ENCODE measurements at regions not wholly inside any gene's neighbourhood (a gene's known extent, or its start where the extent isn't known, plus 50 kb on each side); places are given as distances from the start of the nearest gene placed in this dataset.
"Not testable (repeated sequence)": the region's sequence is repeated elsewhere in the genome, so short reads cannot be mapped to it uniquely, and the experiment has no call there.

DNA sequence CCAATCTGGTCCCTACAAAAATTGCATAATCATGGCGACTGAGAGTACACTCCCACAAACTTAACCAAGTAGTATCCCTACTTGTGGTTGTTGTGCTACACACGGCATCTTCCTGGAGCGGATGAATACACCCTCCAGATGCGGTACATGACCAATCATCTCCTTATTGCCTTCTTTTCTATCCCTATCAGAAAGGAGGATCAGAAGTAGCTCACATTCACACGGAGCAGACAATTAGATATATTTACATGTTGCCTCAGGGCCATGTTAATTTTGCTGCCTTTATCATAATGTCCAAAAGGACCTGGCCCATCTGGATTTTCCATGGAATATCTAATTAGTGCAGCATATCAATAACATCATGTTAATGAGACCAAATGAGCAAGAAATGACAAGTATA lies 96.4 kb upstream of the RNU6-1 start:
- Histone ChIP-seq H3K4me3 (ENCODE audit: low read depth, low read length, poor library complexity, severe bottlenecking) (no peak overlapping the region), H3K9me3 (ENCODE audit: low read length) (no peaks in the 10 kb centered on the region), H2AFZ (ENCODE audit: low read length) (no peak overlapping the region), H3K79me2 (ENCODE audit: insufficient read depth, low read length) (no peaks in the 10 kb centered on the region), H3K27ac (ENCODE audit: low read depth, low read length, poor library complexity, severe bottlenecking) (no peak overlapping the region), H3K4me2 (ENCODE audit: low read length) (no peak overlapping the region), H4K20me1 (ENCODE audit: insufficient read depth, low read length) (no peaks in the 10 kb centered on the region), H3K27me3 (ENCODE audit: insufficient read depth, low read length) (no peaks in the 10 kb centered on the region), H3K4me1 (ENCODE audit: insufficient read depth, low read length, severe bottlenecking) (peaks cover 14% of the 10 kb centered on the region), H3K36me3 (ENCODE audit: insufficient read depth, low read length) (no peaks in the 10 kb centered on the region), H3F3A (ENCODE audit: insufficient read depth, low read length) (no peaks in the 10 kb centered on the region), H3K9me2 (ENCODE audit: low read depth, low read length) (no peaks in the 10 kb centered on the region), H3K9ac (ENCODE audit: low read length) (no peak overlapping the region)
- no peak for TF ChIP-seq EZH2 (IDR thresholded peaks at IDR 0.05; ENCODE audit: borderline replicate concordance, low read length)
- TF ChIP-seq, protein P1, sequence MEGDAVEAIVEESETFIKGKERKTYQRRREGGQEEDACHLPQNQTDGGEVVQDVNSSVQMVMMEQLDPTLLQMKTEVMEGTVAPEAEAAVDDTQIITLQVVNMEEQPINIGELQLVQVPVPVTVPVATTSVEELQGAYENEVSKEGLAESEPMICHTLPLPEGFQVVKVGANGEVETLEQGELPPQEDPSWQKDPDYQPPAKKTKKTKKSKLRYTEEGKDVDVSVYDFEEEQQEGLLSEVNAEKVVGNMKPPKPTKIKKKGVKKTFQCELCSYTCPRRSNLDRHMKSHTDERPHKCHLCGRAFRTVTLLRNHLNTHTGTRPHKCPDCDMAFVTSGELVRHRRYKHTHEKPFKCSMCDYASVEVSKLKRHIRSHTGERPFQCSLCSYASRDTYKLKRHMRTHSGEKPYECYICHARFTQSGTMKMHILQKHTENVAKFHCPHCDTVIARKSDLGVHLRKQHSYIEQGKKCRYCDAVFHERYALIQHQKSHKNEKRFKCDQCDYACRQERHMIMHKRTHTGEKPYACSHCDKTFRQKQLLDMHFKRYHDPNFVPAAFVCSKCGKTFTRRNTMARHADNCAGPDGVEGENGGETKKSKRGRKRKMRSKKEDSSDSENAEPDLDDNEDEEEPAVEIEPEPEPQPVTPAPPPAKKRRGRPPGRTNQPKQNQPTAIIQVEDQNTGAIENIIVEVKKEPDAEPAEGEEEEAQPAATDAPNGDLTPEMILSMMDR (IDR thresholded peaks at IDR 0.05; ENCODE audit: low read length), result no peak

DNA sequence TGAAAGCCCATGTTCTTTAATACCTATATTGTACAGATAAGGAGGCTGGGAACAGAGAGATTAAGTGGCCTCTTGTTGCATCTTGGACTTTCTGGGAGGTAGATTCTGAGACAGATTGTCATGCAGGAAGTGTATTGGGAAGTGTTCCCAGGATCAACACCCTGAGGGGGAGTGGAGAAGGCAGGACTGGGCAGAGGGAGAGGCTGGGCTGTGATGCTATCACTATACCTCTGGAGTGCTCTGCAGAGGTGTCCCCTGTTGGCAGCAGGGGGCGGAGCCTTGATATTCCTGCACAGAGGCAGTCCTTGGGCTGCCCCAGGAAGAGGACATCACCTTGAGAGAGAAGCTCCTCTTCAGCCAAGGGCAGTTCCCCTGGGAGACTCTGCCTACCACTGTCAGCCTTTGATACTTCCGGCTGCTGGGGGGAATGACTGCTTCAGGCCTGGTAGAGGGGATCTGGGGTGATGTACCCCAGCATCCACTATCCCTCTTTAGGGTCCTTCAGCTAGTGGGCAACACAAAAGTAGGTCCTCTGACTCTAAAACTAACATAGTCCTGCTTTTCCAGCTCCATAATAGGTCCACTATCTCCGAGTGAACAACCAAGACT lies 97.4 kb upstream of the RNU6-1 start:
- peaks cover 14% of the 10 kb centered on the region for H3K4me1 ChIP-seq (ENCODE audit: insufficient read depth, low read length, severe bottlenecking)
- H3K27me3 ChIP-seq (ENCODE audit: insufficient read depth, low read length), result no peaks in the 10 kb centered on the region
- no peaks in the 10 kb centered on the region for H3K9me3 ChIP-seq (ENCODE audit: low read length)
- no peaks in the 10 kb centered on the region for H3K79me2 ChIP-seq (ENCODE audit: insufficient read depth, low read length)
- TF ChIP-seq, protein P1 (IDR thresholded peaks at IDR 0.05; ENCODE audit: low read length), result no peak
- no peak for TF ChIP-seq EZH2 (IDR thresholded peaks at IDR 0.05; ENCODE audit: borderline replicate concordance, low read length)
- no peaks in the 10 kb centered on the region for H4K20me1 ChIP-seq (ENCODE audit: insufficient read depth, low read length)
- no peak overlapping the region for H3K4me3 ChIP-seq (ENCODE audit: low read depth, low read length, poor library complexity, severe bottlenecking)
- no peak overlapping the region for H3K4me2 ChIP-seq (ENCODE audit: low read length)
- no peak overlapping the region for H2AFZ ChIP-seq (ENCODE audit: low read length)
- H3K36me3 ChIP-seq (ENCODE audit: insufficient read depth, low read length), result no peaks in the 10 kb centered on the region
- H3F3A ChIP-seq (ENCODE audit: insufficient read depth, low read length), result no peaks in the 10 kb centered on the region
- H3K9me2 ChIP-seq (ENCODE audit: low read depth, low read length), result no peaks in the 10 kb centered on the region
- H3K9ac ChIP-seq (ENCODE audit: low read length), result no peak overlapping the region
- no peak overlapping the region for H3K27ac ChIP-seq (ENCODE audit: low read depth, low read length, poor library complexity, severe bottlenecking)

DNA sequence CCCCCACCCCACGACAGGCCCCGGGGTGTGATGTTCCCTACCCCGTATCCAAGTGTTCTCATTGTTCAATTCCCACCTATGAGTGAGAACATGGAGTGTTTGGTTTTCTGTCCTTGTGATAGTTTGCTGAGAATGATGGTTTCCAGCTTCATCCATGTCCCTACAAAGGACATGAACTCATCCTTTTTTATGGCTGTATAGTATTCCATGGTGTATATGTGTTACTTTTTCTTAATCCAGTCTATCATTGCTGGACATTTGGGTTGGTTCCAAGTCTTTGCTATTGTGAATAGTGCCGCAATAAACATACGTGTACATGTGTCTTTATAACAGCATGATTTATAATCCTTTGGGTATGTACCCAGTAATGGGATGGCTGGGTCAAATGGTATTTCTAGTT lies 99.3 kb upstream of the RNU6-1 start:
- H3F3A ChIP-seq (ENCODE audit: insufficient read depth, low read length); H3K4me3 ChIP-seq (ENCODE audit: low read depth, low read length, poor library complexity, severe bottlenecking); H3K27me3 ChIP-seq (ENCODE audit: insufficient read depth, low read length); H3K9me2 ChIP-seq (ENCODE audit: low read depth, low read length); H4K20me1 ChIP-seq (ENCODE audit: insufficient read depth, low read length); H3K4me2 ChIP-seq (ENCODE audit: low read length); H3K36me3 ChIP-seq (ENCODE audit: insufficient read depth, low read length); H3K27ac ChIP-seq (ENCODE audit: low read depth, low read length, poor library complexity, severe bottlenecking); H2AFZ ChIP-seq (ENCODE audit: low read length); H3K9ac ChIP-seq (ENCODE audit: low read length); H3K79me2 ChIP-seq (ENCODE audit: insufficient read depth, low read length); H3K9me3 ChIP-seq (ENCODE audit: low read length): not testable (repeated sequence)
- H3K4me1 ChIP-seq (ENCODE audit: insufficient read depth, low read length, severe bottlenecking), result peaks cover 14% of the 10 kb centered on the region

DNA sequence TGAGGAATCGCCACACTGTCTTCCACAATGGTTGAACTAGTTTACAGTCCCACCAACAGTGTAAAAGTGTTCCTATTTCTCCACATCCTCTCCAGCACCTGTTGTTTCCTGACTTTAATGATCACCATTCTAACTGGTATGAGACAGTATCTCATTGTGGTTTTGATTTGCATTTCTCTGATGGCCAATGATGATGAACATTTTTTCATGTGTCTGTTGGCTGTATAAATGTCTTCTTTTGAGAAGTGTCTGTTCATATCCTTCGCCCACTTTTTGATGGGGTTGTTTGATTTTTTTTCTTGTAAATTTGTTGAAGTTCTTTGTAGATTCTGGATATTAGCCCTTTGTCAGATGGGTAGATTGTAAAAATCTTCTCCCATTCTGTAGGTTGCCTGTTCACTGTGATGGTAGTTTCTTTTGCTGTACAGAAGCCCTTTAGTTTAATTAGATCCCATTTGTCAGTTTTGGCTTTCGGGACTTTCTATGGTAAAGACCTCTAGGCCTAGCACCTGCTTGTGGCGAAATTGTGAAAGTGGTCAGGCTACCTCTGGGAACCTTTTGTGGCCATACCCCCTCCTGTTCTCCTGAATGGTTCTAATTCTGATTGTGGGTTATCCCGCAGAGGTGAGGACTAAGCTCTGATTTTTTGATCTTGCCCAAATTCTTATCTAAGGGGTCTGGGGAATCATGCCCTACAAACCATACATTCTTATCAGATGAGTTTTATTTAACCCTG lies 99.9 kb upstream of the RNU6-1 start:
- not testable (repeated sequence) for H3K9ac ChIP-seq (ENCODE audit: low read length); H3K27me3 ChIP-seq (ENCODE audit: insufficient read depth, low read length)
- peaks cover 14% of the 10 kb centered on the region for H3K4me1 ChIP-seq (ENCODE audit: insufficient read depth, low read length, severe bottlenecking)

More for the DNA sequence above, 99.9 kb upstream of the RNU6-1 start:
- not testable (repeated sequence) for H3K4me3 ChIP-seq (ENCODE audit: low read depth, low read length, poor library complexity, severe bottlenecking); H3K4me2 ChIP-seq (ENCODE audit: low read length); H4K20me1 ChIP-seq (ENCODE audit: insufficient read depth, low read length); H3K9me3 ChIP-seq (ENCODE audit: low read length); H3K36me3 ChIP-seq (ENCODE audit: insufficient read depth, low read length); H3K9me2 ChIP-seq (ENCODE audit: low read depth, low read length); H2AFZ ChIP-seq (ENCODE audit: low read length); H3K79me2 ChIP-seq (ENCODE audit: insufficient read depth, low read length); H3F3A ChIP-seq (ENCODE audit: insufficient read depth, low read length); H3K27ac ChIP-seq (ENCODE audit: low read depth, low read length, poor library complexity, severe bottlenecking)
